Keratinocyte (primary cell): ENCODE measurements at regions not wholly inside any gene's neighbourhood (a gene's known extent, or its start where the extent isn't known, plus 50 kb on each side); places are given as distances from the start of the nearest gene placed in this dataset.

ENCODE experiments used
- DNase-seq: peaks from one replicate; pipeline ENCODE4 v3.0.0-alpha.2; 2011; ENCODE audit warnings: low read depth, missing footprints, low spot score
- FAIRE-seq: peaks from 2 replicates; lab custom pipeline; 2011; peaks lifted over from hg19 to GRCh38; lab: Jason Lieb, UNC
- H2AFZ ChIP-seq: 2 replicates; pipeline ENCODE4 v1.6.0; 2012; ENCODE audit warnings: low read length, control low read depth, inconsistent platforms; ENCODE audit not compliant: control insufficient read depth
- H3K27ac ChIP-seq: 2 replicates; pipeline ENCODE4 v1.5.1; 2011; ENCODE audit warnings: low read length; ENCODE audit not compliant: control insufficient read depth, insufficient read depth
- H3K27me3 ChIP-seq: 3 replicates; pipeline ENCODE4 v1.6.0; 2011; ENCODE audit warnings: low read length; ENCODE audit not compliant: control insufficient read depth, insufficient read depth; ENCODE audit errors: extremely low read depth
- H3K36me3 ChIP-seq, 2 experiments: 2 replicates in 1 of 2; 3 replicates in 1 of 2; pipeline ENCODE4 v1.5.1; 2011; ENCODE audit warnings: low read length in 2 of 2, mild to moderate bottlenecking in 1 of 2; ENCODE audit not compliant: control insufficient read depth in 2 of 2, insufficient read depth in 2 of 2; ENCODE audit errors: extremely low read depth in 1 of 2
- H3K4me1 ChIP-seq: 3 replicates; pipeline ENCODE4 v1.5.1; 2011; ENCODE audit warnings: low read length; ENCODE audit not compliant: control insufficient read depth, insufficient read depth; ENCODE audit errors: extremely low read depth
- H3K4me2 ChIP-seq: 3 replicates; pipeline ENCODE4 v1.6.0; 2011; ENCODE audit warnings: low read depth, low read length; ENCODE audit not compliant: control insufficient read depth, insufficient read depth; ENCODE audit errors: extremely low read depth
- H3K4me3 ChIP-seq, 3 experiments: fragments of 200-600 bp in 1 of 3; sonication (generic) in 1 of 3; 2 replicates in 2 of 3; 3 replicates in 1 of 3; pipeline ENCODE4 v1.5.1; 2011 to 2016; ENCODE audit warnings: low read length in 3 of 3, mild to moderate bottlenecking in 3 of 3, control low read depth in 2 of 3, inconsistent platforms in 1 of 3, low read depth in 1 of 3, mixed read lengths in 1 of 3, mixed run types in 1 of 3, moderate library complexity in 1 of 3; ENCODE audit not compliant: control insufficient read depth in 2 of 3, insufficient read depth in 2 of 3; ENCODE audit errors: extremely low read depth in 1 of 3
- H3K79me2 ChIP-seq: 2 replicates; pipeline ENCODE4 v1.6.0; 2012; ENCODE audit warnings: low read length; ENCODE audit not compliant: control insufficient read depth, insufficient read depth
- H3K9ac ChIP-seq: 3 replicates; pipeline ENCODE4 v1.6.0; 2011; ENCODE audit warnings: low read length; ENCODE audit not compliant: control insufficient read depth, insufficient read depth; ENCODE audit errors: extremely low read depth
- H3K9me1 ChIP-seq: 3 replicates; pipeline ENCODE4 v1.6.0; 2011; ENCODE audit warnings: low read length; ENCODE audit not compliant: control insufficient read depth, insufficient read depth; ENCODE audit errors: extremely low read depth
- H3K9me3 ChIP-seq: 2 replicates; pipeline ENCODE4 v1.5.1; 2012; ENCODE audit warnings: low read depth, low read length; ENCODE audit not compliant: control insufficient read depth
- H4K20me1 ChIP-seq: 3 replicates; pipeline ENCODE4 v1.6.0; 2011; ENCODE audit warnings: low read length; ENCODE audit not compliant: control insufficient read depth, insufficient read depth; ENCODE audit errors: extremely low read depth
- CTCF ChIP-seq, 3 experiments: IDR thresholded peaks in 1 of 3; conservative IDR thresholded peaks in 1 of 3; optimal IDR thresholded peaks in 1 of 3; 2 replicates in 2 of 3; 3 replicates in 1 of 3; pipeline versions ENCODE3 to v1.5.1; 2011; ENCODE audit warnings: low read length in 3 of 3, mild to moderate bottlenecking in 3 of 3, moderate library complexity in 2 of 3, control low read depth in 1 of 3, inconsistent platforms in 1 of 3; ENCODE audit not compliant: insufficient read depth in 2 of 3; ENCODE audit errors: extremely low read depth in 1 of 3
- EZH2 ChIP-seq: IDR thresholded peaks from one replicate; pipeline ENCODE4 v1.6.1; 2012; ENCODE audit warnings: inconsistent platforms, mild to moderate bottlenecking, low read length, moderate library complexity
- dilution Hi-C: fragments of 300-500 bp; cut with MboI; formaldehyde crosslinking; loops from one replicate; pipeline ENCODE4 v1.7.0; 2020; ENCODE audit warnings: low sequenced_read_pairs; ENCODE audit not compliant: extremely low pct_ligation_motif_present

GRCh38 chr6:146997062-146997461 lies 207.2 kb upstream of the STXBP5 start:
- no peaks in the 10 kb centered on the region for H4K20me1 ChIP-seq
- no peak for FAIRE-seq
- no peak for TF ChIP-seq EZH2
- no peak for TF ChIP-seq CTCF (optimal IDR thresholded peaks at IDR 0.05 in 1 of 3, IDR thresholded peaks at IDR 0.05 in 1 of 3, conservative IDR thresholded peaks at IDR 0.05 in 1 of 3; ENCODE audit: extremely low read depth in 1 of 3, insufficient read depth in 2 of 3, low read length in 3 of 3)
- no peak overlapping the region for H3K4me3 ChIP-seq
- H3K9me1 ChIP-seq, result no peaks in the 10 kb centered on the region
- H3K27ac ChIP-seq, result no peak overlapping the region
- H3K9me3 ChIP-seq, result no peaks in the 10 kb centered on the region
- no peak for DNase-seq
- no peaks in the 10 kb centered on the region for H3K4me1 ChIP-seq
- H2AFZ ChIP-seq, result no peak overlapping the region
- H3K36me3 ChIP-seq, result no peaks in the 10 kb centered on the region
- dilution Hi-C loops, result no loop called here
- no peaks in the 10 kb centered on the region for H3K79me2 ChIP-seq
- no peak overlapping the region for H3K4me2 ChIP-seq
- H3K27me3 ChIP-seq, result no peaks in the 10 kb centered on the region
- no peak overlapping the region for H3K9ac ChIP-seq

GRCh38 chr6:146999766-147000165 lies 204.5 kb upstream of the STXBP5 start:
- TF ChIP-seq CTCF (optimal IDR thresholded peaks at IDR 0.05 in 1 of 3, IDR thresholded peaks at IDR 0.05 in 1 of 3, conservative IDR thresholded peaks at IDR 0.05 in 1 of 3; ENCODE audit: extremely low read depth in 1 of 3, insufficient read depth in 2 of 3, low read length in 3 of 3) (no peak), EZH2 (no peak)
- Histone ChIP-seq H3K4me3 (no peak overlapping the region), H4K20me1 (no peaks in the 10 kb centered on the region), H2AFZ (no peak overlapping the region), H3K9me1 (no peaks in the 10 kb centered on the region), H3K36me3 (no peaks in the 10 kb centered on the region), H3K27ac (no peak overlapping the region), H3K4me1 (no peaks in the 10 kb centered on the region), H3K27me3 (no peaks in the 10 kb centered on the region), H3K9me3 (no peaks in the 10 kb centered on the region), H3K4me2 (no peak overlapping the region), H3K79me2 (no peaks in the 10 kb centered on the region), H3K9ac (no peak overlapping the region)
- dilution Hi-C loops, result no loop called here
- FAIRE-seq, result no peak
- no peak for DNase-seq
